ENCODE measurements at regions not wholly inside any gene's neighbourhood (a gene's known extent, or its start where the extent isn't known, plus 50 kb on each side); places are given as distances from the start of the nearest gene placed in this dataset.

GRCh38 chr18:11553098-11553940, 56.1 kb upstream of the SLC35G4 start:
- DNase-seq (ENCODE audit: low read depth in 2 of 2), result peak in 1 of 2 donors; percentile 6

- no peak for DNase-seq (ENCODE audit: low read depth in 2 of 2)
Observed at GRCh38 chr18:11548916-11549551, 60.4 kb upstream of the SLC35G4 start.

- no peak for DNase-seq (ENCODE audit: low read depth in 2 of 2)
Observed at GRCh38 chr18:11548396-11548795, 61.0 kb upstream of the SLC35G4 start.

GRCh38 chr18:11544060-11544633, 65.2 kb upstream of the SLC35G4 start:
- DNase-seq (ENCODE audit: low read depth in 2 of 2), result no peak

GRCh38 chr18:11541179-11541578, 68.2 kb upstream of the SLC35G4 start:
- DNase-seq (ENCODE audit: low read depth in 2 of 2), result no peak

- no peak for DNase-seq (ENCODE audit: low read depth in 2 of 2)
Observed at GRCh38 chr18:11533942-11534496, 75.4 kb upstream of the SLC35G4 start.

GRCh38 chr18:11533513-11533890, 75.9 kb upstream of the SLC35G4 start:
- no peak for DNase-seq (ENCODE audit: low read depth in 2 of 2)

- DNase-seq (ENCODE audit: low read depth in 2 of 2), result no peak
Observed at GRCh38 chr18:11532758-11533512, 76.5 kb upstream of the SLC35G4 start.

GRCh38 chr18:11529081-11529480, 80.3 kb upstream of the SLC35G4 start:
- no peak for DNase-seq (ENCODE audit: low read depth in 2 of 2)

GRCh38 chr18:11526675-11527074, 82.7 kb upstream of the SLC35G4 start:
- no peak for DNase-seq (ENCODE audit: low read depth in 2 of 2)

GRCh38 chr18:11523804-11524203, 85.6 kb upstream of the SLC35G4 start:
- no peak for DNase-seq (ENCODE audit: low read depth in 2 of 2)

GRCh38 chr18:11522992-11523391, 86.4 kb upstream of the SLC35G4 start:
- DNase-seq (ENCODE audit: low read depth in 2 of 2), result no peak

- DNase-seq (ENCODE audit: low read depth in 2 of 2), result no peak
Observed at GRCh38 chr18:11521853-11522252, 87.5 kb upstream of the SLC35G4 start.

GRCh38 chr18:11520536-11520935, 88.9 kb upstream of the SLC35G4 start:
- DNase-seq (ENCODE audit: low read depth in 2 of 2), result no peak

GRCh38 chr18:11518788-11519685, 90.4 kb upstream of the SLC35G4 start:
- DNase-seq (ENCODE audit: low read depth in 2 of 2), result no peak

GRCh38 chr18:11517704-11518103, 91.7 kb upstream of the SLC35G4 start:
- no peak for DNase-seq (ENCODE audit: low read depth in 2 of 2)

GRCh38 chr18:11516751-11517503, 92.5 kb upstream of the SLC35G4 start:
- no peak for DNase-seq (ENCODE audit: low read depth in 2 of 2)

- no peak for DNase-seq (ENCODE audit: low read depth in 2 of 2)
Observed at GRCh38 chr18:11514267-11514666, 95.1 kb upstream of the SLC35G4 start.

GRCh38 chr18:11512096-11513025, 97.0 kb upstream of the SLC35G4 start:
- DNase-seq (ENCODE audit: low read depth in 2 of 2), result no peak

All from activated CD8-positive, alpha-beta memory T cell treated with anti-CD3 and anti-CD28 coated beads for 4 hours (primary cell).